Kidney epithelial cell (primary cell): ENCODE measurements at regions not wholly inside any gene's neighbourhood (a gene's known extent, or its start where the extent isn't known, plus 50 kb on each side); places are given as distances from the start of the nearest gene placed in this dataset.

ENCODE experiments used
- DNase-seq: peaks from one replicate; pipeline ENCODE4 v3.0.0-alpha.2; 2010; ENCODE audit warnings: low read depth
- H3K27me3 ChIP-seq: 2 replicates; pipeline ENCODE4 v1.6.0; 2011; ENCODE audit warnings: low read length; ENCODE audit not compliant: control insufficient read depth, insufficient read depth
- H3K36me3 ChIP-seq: 2 replicates; pipeline ENCODE4 v1.5.1; 2011; ENCODE audit warnings: low read length; ENCODE audit not compliant: control insufficient read depth, insufficient read depth
- H3K4me3 ChIP-seq: 2 replicates; pipeline ENCODE4 v1.5.1; 2011; ENCODE audit warnings: low read depth, mild to moderate bottlenecking, control low read depth, low read length
- CTCF ChIP-seq: IDR thresholded peaks from 2 replicates; pipeline ENCODE4 v1.5.1; 2011; ENCODE audit warnings: mild to moderate bottlenecking, moderate library complexity, low read length, control low read depth, inconsistent platforms; ENCODE audit not compliant: insufficient read depth, poor library complexity, severe bottlenecking

GRCh38 chr9:7912037-7912535, 112.5 kb upstream of the DMAC1 start:
- DNase-seq = no peak
- no peaks in the 10 kb centered on the region for H3K36me3 ChIP-seq
- H3K4me3 ChIP-seq = no peak overlapping the region
- H3K27me3 ChIP-seq = no peaks in the 10 kb centered on the region
- TF ChIP-seq CTCF = no peak

DNA sequence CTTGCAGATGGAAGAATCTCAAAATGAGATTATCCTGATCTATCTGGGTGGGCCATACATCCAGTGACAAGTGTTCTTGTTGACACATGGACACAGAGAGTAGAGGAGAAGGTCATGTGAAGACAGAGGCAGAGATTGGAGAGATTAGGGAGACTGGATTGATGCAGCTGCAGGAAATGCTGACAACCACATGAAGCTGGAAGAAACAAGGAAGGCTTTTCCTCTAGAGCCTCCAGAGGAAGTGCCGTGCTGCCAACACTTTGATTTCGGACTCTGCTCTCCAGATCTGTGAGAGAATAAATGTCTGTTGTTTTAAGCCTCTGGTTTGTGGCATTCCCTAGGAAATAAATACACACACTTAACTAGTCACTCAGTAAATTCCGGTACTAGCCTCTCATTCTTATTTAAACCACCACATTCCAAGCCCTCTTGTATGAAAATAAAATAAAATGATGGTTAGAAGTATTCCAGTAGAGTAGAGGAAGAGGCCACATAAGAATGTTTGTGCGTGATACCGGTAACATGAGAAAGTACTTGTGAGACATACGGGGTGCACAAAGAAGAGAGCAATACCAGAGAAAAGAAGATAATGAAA, 110.9 kb upstream of the DMAC1 start:
- H3K4me3 ChIP-seq = no peak overlapping the region
- no peak for DNase-seq
- no peaks in the 10 kb centered on the region for H3K36me3 ChIP-seq
- no peaks in the 10 kb centered on the region for H3K27me3 ChIP-seq
- no peak for TF ChIP-seq CTCF

GRCh38 chr9:7909537-7909936, 110.0 kb upstream of the DMAC1 start:
- Histone ChIP-seq H3K27me3 (no peaks in the 10 kb centered on the region), H3K4me3 (no peak overlapping the region), H3K36me3 (no peaks in the 10 kb centered on the region)
- no peak for TF ChIP-seq CTCF
- DNase-seq = no peak

DNA sequence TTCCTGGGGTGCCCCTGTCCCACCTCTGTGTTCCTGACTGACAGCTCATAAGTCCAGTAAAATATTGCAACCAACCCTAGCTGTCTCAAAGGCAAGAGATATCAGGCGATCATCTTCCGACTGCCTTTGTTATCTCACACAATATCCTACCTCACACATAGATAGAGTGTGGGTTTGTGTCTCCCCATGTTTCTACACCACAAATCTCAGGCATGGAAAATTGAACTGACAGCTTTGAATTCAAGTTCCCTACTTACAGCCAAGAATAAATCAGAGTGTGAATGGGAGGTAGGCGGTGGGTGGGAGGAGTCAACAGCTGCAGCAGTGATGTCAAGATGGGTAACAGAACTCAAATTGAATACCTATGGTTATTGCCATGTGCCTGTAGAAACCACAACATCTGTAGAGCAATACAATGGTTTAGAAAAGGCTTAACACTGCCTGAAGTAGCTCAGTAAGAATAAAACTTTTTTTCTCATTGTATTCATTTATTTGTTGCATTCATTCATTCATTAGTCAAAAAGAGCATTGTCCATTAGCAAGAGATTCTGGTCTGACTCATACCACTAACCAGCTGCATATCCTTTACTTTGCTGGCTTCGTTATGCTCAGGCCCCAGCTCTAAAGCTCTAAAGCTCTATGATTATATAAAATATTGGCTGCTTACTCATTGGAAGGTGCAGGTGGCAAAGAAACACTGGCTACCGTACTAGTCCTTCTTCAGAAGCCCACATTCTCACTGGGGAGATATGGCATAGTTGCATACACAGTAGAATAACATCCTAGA, 108.2 kb upstream of the DMAC1 start:
- no peak overlapping the region for H3K4me3 ChIP-seq
- no peak for TF ChIP-seq CTCF
- no peaks in the 10 kb centered on the region for H3K36me3 ChIP-seq
- H3K27me3 ChIP-seq = no peaks in the 10 kb centered on the region
- DNase-seq = no peak

DNA sequence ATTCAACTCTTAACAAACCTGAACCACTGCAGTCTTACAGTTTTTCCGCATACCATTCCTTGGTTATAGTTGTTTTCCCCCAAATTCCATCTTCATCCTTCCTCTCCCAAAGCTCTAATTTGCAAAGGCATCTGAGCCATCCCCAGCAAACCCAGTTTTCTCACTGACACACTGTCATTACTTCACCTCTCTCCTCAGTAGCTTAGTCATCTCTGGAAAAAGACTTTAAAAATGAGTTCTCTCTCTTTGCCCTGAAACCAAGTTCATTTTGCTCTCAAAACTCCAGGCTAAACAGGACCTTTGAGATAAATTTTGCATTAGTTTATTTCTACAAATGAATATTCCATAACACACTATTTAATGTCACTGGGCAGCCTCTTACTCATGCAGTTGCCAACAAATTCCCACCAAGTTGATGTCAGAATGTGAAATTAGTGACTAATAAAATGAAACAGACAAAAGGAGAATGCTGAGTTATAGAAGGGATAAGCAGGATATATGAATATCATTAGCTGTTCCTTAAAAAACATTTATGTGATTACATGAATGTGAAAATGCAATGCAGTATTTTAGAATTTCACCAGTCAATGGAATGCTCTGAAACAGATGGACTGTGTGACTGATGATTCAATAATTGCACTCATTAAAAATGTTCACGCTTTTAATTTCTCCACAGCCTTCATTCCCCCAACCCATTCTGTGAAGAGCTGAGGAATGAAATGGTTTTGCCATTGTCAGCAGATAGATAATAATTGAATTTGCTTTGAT, 107.4 kb upstream of the DMAC1 start:
- DNase-seq = no peak
- no peak for TF ChIP-seq CTCF
- Histone ChIP-seq H3K36me3 (no peaks in the 10 kb centered on the region), H3K27me3 (no peaks in the 10 kb centered on the region), H3K4me3 (no peak overlapping the region)
